ENCODE measurements at regions not wholly inside any gene's neighbourhood (a gene's known extent, or its start where the extent isn't known, plus 50 kb on each side); places are given as distances from the start of the nearest gene placed in this dataset.

DNA sequence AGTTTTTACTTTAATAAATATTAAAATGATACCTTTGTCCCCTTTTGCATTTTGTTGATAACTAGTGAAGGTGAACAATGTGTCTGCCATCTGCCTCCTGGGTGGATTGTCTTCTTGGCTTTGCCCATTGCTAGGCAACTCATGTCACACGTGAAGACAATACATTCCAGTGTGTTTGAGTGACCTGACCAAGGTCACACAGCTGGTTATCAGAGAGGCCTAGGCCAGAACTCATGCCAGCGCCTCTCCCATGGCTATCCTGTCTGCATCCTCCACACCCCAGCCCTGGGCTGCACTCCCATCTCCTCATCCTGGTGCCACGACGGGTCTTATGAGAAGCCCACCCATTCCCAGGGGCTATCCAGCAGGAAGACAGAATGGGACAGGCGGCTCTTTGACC, 108.7 kb downstream of the PLCE1 start:
- TF ChIP-seq, protein P1, sequence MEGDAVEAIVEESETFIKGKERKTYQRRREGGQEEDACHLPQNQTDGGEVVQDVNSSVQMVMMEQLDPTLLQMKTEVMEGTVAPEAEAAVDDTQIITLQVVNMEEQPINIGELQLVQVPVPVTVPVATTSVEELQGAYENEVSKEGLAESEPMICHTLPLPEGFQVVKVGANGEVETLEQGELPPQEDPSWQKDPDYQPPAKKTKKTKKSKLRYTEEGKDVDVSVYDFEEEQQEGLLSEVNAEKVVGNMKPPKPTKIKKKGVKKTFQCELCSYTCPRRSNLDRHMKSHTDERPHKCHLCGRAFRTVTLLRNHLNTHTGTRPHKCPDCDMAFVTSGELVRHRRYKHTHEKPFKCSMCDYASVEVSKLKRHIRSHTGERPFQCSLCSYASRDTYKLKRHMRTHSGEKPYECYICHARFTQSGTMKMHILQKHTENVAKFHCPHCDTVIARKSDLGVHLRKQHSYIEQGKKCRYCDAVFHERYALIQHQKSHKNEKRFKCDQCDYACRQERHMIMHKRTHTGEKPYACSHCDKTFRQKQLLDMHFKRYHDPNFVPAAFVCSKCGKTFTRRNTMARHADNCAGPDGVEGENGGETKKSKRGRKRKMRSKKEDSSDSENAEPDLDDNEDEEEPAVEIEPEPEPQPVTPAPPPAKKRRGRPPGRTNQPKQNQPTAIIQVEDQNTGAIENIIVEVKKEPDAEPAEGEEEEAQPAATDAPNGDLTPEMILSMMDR (IDR thresholded peaks at IDR 0.05; ENCODE audit: low read length): no peak
- no peak for TF ChIP-seq EZH2 (optimal IDR thresholded peaks at IDR 0.05; ENCODE audit: low read depth, low read length)
